Fibroblast of villous mesenchyme (primary cell): ENCODE measurements at regions not wholly inside any gene's neighbourhood (a gene's known extent, or its start where the extent isn't known, plus 50 kb on each side); places are given as distances from the start of the nearest gene placed in this dataset.
"Not testable (repeated sequence)": the region's sequence is repeated elsewhere in the genome, so short reads cannot be mapped to it uniquely, and the experiment has no call there.

Source experiments
- DNase-seq: peaks from one replicate; pipeline ENCODE4 v3.0.0-alpha.2; 2010; ENCODE audit warnings: low read depth
- H3K4me3 ChIP-seq: 2 replicates; pipeline ENCODE4 v1.5.1; 2011; ENCODE audit warnings: low read depth, mild to moderate bottlenecking, low read length
- TF ChIP-seq, protein P1 (sequence below): IDR thresholded peaks from 2 replicates; pipeline ENCODE4 v1.5.1; 2012; ENCODE audit warnings: low read depth, mild to moderate bottlenecking, low read length; ENCODE audit not compliant: insufficient read depth

DNA sequence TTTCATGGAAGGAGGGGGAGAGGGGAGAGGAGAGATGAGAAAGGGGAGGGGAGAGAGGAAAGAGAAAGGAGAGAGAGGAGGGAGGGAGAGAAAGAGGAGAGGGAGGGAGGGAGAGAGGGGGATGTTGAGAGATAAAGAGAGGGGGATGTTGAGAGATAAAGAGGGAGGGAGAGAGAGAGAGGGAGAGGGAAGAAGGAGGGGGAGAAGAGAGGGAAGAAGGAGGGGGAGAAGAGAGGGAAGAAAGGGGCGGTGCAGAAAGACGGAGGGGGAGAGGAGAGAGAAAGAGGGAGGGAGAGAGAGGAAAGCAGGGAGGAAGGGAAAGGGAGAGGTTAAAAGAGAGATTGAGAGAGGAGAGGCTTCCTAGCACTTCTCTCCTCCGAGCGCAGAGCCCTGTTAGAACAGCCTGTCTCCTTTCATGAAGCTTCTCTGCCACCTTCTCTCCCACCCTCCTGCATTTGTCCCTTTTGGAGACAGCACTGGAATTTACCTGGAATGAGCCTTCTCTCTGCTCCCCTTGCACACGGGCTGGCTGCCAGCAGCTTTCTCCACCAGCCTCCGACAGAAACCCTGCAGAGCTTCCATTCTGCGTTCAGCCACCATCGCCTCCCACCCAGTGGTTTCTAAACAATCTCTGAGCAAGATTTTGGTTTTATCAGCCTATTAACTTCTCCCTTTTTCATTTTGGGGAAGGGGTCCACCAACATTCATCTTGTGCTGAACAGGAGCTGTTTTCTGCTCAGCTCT, 74.0 kb upstream of the CARD11 start:
- DNase-seq: no peak
- no peak overlapping the region for H3K4me3 ChIP-seq
- TF ChIP-seq, protein P1, sequence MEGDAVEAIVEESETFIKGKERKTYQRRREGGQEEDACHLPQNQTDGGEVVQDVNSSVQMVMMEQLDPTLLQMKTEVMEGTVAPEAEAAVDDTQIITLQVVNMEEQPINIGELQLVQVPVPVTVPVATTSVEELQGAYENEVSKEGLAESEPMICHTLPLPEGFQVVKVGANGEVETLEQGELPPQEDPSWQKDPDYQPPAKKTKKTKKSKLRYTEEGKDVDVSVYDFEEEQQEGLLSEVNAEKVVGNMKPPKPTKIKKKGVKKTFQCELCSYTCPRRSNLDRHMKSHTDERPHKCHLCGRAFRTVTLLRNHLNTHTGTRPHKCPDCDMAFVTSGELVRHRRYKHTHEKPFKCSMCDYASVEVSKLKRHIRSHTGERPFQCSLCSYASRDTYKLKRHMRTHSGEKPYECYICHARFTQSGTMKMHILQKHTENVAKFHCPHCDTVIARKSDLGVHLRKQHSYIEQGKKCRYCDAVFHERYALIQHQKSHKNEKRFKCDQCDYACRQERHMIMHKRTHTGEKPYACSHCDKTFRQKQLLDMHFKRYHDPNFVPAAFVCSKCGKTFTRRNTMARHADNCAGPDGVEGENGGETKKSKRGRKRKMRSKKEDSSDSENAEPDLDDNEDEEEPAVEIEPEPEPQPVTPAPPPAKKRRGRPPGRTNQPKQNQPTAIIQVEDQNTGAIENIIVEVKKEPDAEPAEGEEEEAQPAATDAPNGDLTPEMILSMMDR: no peak

DNA sequence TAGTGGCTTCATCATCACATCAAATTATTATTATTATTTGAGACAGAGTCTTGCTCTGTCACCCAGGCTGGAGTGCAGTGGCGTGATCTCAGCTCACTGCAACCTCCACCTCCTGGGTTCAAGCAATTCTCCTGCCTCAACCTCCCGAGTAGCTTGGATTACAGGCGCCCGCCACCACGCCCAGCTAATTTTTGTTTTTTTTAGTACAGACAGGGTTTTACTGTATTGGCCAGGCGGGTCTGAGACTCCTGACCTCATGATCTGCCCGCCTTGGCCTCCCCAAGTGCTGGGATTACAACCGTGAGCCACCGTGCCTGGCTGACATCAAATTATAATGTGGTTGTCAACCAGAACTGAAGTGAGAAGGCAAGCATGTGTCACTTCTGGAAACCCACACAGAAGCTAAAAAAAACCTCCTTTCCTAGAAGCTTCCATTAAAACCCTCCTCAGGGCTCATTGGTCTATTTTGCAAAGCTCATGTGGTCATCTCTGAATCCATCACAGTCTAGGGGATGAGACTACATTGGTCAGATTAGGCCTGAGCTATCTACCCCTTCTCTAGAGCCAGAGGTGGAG, 75.8 kb upstream of the CARD11 start:
- H3K4me3 ChIP-seq, DNase-seq: not testable (repeated sequence)

DNA sequence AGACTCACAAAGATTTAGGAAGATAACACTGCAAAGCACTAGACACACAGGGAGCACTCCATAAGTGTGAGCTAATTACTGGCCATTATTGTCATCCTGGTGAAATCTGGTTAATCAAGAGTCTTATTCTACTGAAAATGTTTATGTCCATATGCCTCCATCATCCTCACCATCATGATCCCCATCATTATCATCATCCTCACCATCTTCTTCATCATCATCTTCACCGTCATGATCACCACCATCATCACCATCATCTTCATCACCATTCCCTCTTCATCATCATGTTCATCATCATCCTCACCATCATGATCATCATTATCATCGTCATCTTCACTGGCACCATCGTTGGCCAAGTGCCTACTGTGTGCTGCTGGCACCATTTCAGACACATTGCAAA, 76.3 kb upstream of the CARD11 start:
- no peak overlapping the region for H3K4me3 ChIP-seq
- no peak for DNase-seq
- TF ChIP-seq, protein P1: no peak

DNA sequence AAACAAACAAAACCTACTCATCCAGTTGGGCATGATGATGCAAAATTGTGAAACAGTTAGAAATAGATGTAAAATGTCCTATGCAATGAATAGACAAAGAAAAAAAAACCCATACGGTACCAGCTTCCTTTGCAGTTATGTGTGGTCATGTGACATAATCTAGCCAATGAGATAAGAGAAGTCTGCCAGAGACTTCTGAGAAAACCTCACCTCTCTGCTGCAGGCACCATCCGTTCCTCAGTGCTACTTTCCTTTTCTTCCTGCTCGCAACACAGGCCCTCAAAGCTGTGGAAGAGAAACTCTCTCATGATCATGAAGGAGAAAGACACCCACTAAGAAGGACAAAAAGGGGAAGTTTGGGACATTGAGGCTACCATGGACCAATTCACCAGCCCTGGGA, 76.8 kb upstream of the CARD11 start:
- TF ChIP-seq, protein P1: no peak
- DNase-seq: no peak
- no peak overlapping the region for H3K4me3 ChIP-seq

DNA sequence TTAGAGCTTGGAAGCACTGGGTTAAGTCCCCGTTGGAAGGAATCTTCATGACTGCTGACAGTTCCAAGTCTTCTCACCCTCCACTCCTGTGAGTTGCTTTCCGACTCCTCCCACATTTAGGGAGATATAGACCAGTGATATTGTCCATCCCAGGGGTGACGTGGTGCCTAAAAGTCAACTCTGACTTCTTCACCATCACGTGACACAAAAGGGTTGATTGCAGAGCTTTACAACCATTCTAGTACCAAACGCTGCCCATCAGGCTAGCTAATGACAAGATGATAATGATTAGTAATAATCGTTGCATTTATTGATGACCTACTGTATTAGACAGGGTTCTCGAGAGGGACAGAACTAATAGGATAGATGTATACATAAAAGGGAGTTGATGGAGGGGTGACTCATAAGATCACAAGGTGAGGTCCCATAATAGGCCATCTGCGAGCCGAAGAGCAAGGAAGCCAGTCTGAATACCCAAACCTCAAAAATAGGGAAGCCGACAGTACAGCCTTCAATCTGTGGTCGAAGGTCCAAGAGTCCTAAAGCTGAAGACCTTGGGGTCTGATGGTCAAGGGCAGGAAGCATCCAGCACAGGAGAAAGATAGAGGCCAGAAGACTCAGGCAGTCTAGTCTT, 85.3 kb upstream of the CARD11 start:
- no peak for DNase-seq
- H3K4me3 ChIP-seq: no peak overlapping the region
- TF ChIP-seq, protein P1: no peak

DNA sequence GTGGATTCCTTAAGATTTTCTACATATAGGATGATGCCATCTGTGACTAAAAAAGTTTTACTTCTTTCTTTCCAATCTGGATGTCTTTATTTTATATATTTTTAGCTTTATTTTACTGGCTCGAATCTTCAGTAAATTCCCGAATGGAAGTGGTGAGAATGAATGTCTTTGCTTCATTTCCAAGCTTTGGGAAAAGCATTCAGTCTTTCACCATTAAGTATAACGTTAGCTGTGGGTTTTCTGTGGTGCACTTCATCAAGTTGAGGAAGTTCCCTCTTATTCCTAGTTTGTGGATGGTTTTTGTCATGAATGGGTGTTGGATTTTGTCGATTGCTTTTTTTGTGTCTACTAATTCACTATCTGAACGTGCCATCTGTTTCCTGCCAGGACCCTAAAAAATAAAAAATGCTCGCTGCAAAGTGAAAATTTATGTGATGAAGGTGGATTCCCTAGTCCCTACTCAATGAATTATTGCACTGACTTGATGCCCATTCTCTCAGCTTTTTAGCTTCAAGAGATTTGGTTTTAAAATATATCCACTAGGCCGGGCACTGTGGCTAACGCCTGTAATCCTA, 90.2 kb upstream of the CARD11 start:
- TF ChIP-seq, protein P1: no peak
- DNase-seq: no peak
- no peak overlapping the region for H3K4me3 ChIP-seq

DNA sequence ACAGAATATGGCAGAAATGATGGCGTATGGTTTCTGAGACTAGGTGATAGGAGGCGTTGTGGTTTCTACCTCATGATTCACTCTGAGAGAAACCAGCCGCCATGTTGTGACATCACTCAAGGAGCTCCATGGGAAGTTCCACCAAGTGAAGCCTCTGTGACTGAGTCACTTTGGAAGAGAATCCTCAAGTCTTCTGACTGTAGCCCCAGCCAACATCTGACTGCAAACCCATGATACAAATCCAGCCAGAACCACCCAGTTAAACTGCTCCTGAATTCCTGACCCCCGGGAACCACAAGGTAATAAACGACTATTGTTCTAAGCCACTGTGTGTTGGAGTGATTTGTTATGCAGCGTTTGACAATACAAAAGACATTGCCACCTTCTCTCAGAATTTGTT, 91.1 kb upstream of the CARD11 start:
- H3K4me3 ChIP-seq: no peak overlapping the region
- no peak for DNase-seq
- TF ChIP-seq, protein P1: no peak
